NCI-H2171 treated with DMSO at 0.1 percent for 48 hours (cell line): ENCODE measurements at regions not wholly inside any gene's neighbourhood (a gene's known extent, or its start where the extent isn't known, plus 50 kb on each side); places are given as distances from the start of the nearest gene placed in this dataset.

Experiments used
- DNase-seq: peaks from one replicate; lab custom pipeline; 2025; lab: John Stamatoyannopoulos, UW

DNA sequence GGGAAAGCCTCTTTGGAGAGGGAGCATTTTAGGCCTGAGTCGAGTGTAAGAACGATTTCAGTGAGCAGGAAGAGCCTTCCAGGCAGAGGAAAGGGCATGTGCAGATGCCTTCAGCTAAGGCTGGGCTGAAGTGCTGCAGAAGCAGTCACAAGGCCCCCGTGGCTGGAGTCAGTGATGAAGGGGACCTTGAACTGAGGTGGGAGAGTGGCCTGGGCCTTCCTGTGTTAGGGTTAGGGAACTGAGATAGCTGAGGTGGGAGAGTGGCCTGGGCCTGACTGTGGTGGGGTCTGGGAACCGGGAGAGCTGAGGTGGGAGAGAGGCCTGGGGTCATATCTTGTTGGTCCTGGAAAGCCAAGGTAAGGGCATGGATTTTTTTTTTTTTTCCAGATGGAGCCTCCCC is 50.9 kb upstream of the ETV3 start:
- DNase-seq = no peak
